ENCODE measurements at regions not wholly inside any gene's neighbourhood (a gene's known extent, or its start where the extent isn't known, plus 50 kb on each side); places are given as distances from the start of the nearest gene placed in this dataset.
"Not testable (repeated sequence)": the region's sequence is repeated elsewhere in the genome, so short reads cannot be mapped to it uniquely, and the experiment has no call there.

DNA sequence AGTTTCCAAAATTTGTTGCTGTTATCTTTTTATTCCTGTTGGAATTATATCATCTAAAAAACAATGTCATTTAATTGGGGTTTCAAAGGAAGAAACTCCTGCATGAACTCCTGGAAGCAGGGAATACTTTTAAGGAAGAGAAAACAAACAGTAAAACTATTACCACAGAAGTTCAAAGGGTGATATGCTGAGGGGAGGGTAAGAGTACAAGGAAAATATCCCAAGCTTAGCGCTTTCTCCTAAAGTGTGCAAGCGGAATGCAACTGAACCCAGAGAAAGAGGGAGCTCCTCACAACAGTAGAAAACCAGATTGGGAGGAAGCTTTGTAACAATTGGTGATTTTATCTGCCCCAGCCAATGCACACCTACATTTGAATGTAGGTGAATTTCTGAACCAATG lies 175.1 kb downstream of the NUFIP1 start:
- no peak for DNase-seq (ENCODE audit: low read depth in 2 of 2)

- DNase-seq (ENCODE audit: low read depth in 2 of 2) = no peak
Observed at GRCh38 chr13:44812818-44813217, 176.5 kb downstream of the NUFIP1 start.

DNA sequence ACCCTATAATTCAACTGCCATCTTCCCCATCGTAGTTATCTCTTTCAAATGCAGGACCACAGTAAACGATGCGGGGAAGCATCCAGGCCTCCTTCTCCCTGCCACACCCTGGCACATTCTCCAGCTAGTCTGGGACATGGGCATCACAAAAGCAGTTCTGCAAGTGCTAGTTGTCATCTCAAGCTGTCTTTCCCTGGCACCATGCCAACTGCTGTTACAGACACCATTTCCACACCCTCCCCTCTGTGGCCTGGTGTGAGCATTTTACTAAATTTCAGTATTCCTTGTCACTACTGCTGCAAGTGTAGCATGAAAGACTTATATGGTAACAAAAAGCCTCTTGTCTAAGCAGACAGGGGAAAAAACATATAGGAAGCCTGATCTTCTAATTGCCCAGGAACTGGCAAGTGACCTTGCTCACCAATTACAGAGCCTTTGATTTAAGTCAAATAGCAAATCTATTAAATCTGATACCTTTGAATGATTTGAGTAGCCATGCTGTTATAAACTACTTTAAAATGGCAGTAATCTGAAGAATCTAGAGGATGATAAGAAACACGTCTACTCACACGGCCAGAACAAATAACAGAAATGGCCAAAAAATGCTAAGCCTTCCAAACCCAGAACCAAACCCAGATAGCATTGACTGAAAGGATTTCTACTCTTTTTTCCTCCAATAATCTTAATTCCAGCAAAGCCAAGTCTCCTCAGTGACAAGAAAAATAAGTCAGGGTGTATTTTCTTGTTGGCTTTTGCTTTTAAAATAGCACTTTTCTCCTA lies 179.0 kb downstream of the NUFIP1 start:
- DNase-seq (ENCODE audit: low read depth in 2 of 2) = no peak

GRCh38 chr13:44809190-44809589 lies 180.1 kb downstream of the NUFIP1 start:
- DNase-seq (ENCODE audit: low read depth in 2 of 2) = no peak

- no peak for DNase-seq (ENCODE audit: low read depth in 2 of 2)
Observed at GRCh38 chr13:44808185-44808584, 181.1 kb downstream of the NUFIP1 start.

GRCh38 chr13:44807449-44808034 lies 181.7 kb downstream of the NUFIP1 start:
- DNase-seq (ENCODE audit: low read depth in 2 of 2) = no peak

DNA sequence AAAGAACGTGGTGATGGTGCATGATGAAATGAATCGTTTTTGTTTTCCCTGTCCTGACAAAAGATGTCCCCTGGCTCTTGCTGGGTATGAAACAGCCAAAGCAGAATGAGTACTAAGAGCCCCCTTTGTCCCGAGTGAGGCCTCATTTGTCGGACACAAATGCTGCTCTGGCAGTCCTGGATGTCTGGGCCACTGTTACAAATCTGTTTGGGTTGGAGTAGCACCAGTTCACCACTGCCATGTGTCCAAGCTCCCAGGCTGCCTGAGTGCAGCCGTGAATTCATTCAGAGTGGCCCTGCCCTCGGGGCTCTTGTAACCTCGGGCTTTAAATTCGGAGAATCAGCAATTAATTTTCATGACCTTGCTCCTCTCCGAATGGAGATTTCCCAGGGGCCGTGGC lies 182.4 kb downstream of the NUFIP1 start:
- no peak for DNase-seq (ENCODE audit: low read depth in 2 of 2)

- DNase-seq (ENCODE audit: low read depth in 2 of 2) = no peak
Observed at GRCh38 chr13:44805585-44805984, 183.7 kb downstream of the NUFIP1 start.

GRCh38 chr13:44803390-44803789 lies 185.9 kb downstream of the NUFIP1 start:
- no peak for DNase-seq (ENCODE audit: low read depth in 2 of 2)

- DNase-seq (ENCODE audit: low read depth in 2 of 2) = no peak
Observed at GRCh38 chr13:44802491-44802890, 186.8 kb downstream of the NUFIP1 start.

- DNase-seq (ENCODE audit: low read depth in 2 of 2) = no peak
Observed at GRCh38 chr13:44801990-44802389, 187.3 kb downstream of the NUFIP1 start.

- DNase-seq (ENCODE audit: low read depth in 2 of 2) = no peak
Observed at GRCh38 chr13:44800626-44801025, 188.6 kb downstream of the NUFIP1 start.

- DNase-seq (ENCODE audit: low read depth in 2 of 2) = no peak
Observed at GRCh38 chr13:44797685-44798084, 191.6 kb downstream of the NUFIP1 start.

GRCh38 chr13:44796597-44797490 lies 192.4 kb downstream of the NUFIP1 start:
- no peak for DNase-seq (ENCODE audit: low read depth in 2 of 2)

DNA sequence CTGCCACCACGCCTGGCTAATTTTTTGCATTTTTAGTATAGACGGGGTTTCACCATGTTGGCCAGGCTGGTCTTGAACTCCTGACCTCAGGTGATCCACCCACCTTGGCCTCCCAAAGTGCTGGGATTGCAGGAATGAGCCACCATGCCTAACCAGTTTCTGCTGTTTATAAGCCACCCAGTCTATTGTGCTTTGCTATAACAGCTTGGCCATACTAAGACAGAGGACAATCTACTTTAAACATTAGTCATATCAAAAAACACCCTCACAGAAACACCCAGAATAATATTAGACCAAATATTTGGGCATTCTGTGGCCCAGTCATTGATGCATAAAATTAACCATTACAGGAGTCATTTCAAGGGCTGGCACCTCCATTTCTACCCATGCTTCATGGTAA lies 193.2 kb downstream of the NUFIP1 start:
- not testable (repeated sequence) for DNase-seq (ENCODE audit: low read depth in 2 of 2)

- no peak for DNase-seq (ENCODE audit: low read depth in 2 of 2)
Observed at GRCh38 chr13:44795176-44795575, 194.1 kb downstream of the NUFIP1 start.

GRCh38 chr13:44792096-44792495 lies 197.2 kb downstream of the NUFIP1 start:
- no peak for DNase-seq (ENCODE audit: low read depth in 2 of 2)

- DNase-seq (ENCODE audit: low read depth in 2 of 2) = no peak
Observed at GRCh38 chr13:44790289-44790688, 199.0 kb downstream of the NUFIP1 start.

DNA sequence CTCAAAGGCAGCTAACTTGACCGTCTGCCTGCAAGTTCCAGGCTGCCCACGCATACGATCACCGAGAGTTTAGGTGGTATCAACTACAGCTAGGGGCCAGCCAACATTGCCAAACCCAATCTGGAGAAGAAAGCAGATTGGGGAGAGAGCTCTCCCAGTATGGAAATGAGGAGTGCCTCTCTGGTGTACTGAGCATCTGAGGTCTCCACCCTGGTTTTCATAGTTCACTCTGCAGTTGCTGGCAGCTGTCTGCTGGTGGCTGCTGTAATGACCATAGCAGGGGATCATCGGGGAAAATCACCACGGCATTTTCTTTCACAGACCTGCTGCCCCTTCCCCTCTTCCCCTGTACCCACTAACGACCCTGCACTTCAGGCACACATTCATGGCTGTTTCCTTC lies 201.7 kb downstream of the NUFIP1 start:
- DNase-seq (ENCODE audit: low read depth in 2 of 2) = no peak

DNA sequence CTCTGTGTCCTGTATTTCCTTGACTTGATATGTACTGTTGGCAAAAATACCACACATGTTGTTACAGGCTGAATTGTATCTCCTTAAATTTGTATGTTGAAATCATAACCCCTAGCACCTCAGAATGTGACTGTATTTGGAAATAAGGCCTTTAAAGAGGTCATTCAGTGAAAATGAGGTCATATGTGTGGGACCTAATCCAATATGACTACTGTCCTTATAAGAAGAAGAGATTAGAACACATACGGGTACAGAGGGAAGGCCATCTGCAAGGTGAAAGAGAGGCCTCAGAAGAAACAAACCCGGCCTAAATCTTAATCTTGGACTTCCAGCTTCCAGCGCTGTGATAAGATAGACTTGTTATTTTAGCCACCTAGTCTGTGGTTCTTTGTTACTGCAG lies 202.5 kb downstream of the NUFIP1 start:
- DNase-seq (ENCODE audit: low read depth in 2 of 2) = no peak

DNA sequence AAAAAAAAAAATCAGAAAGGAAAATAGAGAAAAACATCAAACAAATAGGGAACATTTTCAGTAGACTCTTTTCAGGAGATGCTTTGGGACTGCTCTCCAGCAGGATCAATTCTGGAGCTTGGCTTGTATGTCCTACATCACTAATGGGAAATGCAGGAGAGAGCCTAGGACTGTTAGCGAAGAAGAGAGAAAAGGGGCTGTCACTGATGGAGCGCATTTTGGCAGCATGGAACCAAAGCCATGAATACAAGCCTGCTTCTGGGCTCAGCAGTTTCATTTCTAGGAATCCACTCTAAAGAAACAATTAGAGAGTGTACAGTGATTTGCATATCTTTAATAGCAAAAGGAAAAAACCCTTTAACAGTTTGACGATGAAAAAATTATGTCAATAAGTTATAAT lies 203.9 kb downstream of the NUFIP1 start:
- DNase-seq (ENCODE audit: low read depth in 2 of 2) = no peak

DNA sequence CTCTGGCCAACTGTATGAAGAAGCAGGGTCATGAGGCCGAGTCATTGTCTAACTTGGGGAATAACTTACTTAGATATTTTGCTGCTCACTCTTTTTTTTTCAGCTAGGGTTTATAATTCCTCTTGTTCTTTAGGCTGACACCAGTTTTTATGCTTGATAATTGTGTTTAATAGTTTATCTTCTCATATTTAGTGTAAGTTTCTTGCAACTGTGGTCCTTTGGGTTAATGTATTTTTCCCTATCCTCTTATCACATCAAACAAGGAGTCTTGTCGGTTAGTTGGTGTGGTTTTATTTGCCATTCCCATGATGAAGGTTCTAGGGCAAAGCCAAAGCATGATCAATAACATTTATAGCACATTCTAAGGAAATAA lies 204.6 kb downstream of the NUFIP1 start:
- DNase-seq (ENCODE audit: low read depth in 2 of 2) = no peak
